ENCODE measurements at regions not wholly inside any gene's neighbourhood (a gene's known extent, or its start where the extent isn't known, plus 50 kb on each side); places are given as distances from the start of the nearest gene placed in this dataset.

- Histone ChIP-seq H3K4me1 (peaks cover 18 to 24% (median 20%) of the 10 kb centered on the region in 4 donors), H3K27ac (replicated peaks in 1 of 4) (peak overlapping the region; percentile 47 to 70 (median 60)), H3K4me3 (no peak overlapping the region), H3K9me3 (no peaks in the 10 kb centered on the region), H3K27me3 (no peaks in the 10 kb centered on the region), H3K36me3 (no peaks in the 10 kb centered on the region)
- peak in 1 of 2 donors; percentile 29 for TF ChIP-seq POLR2AphosphoS5 (IDR thresholded peaks at IDR 0.05)
- no peak for TF ChIP-seq EP300 (IDR thresholded peaks at IDR 0.05)
- 42% methylated on average over 4 of the region's 4 CpGs for WGBS
- intact Hi-C loops (cut with DNase I): no loop called here
- DNase-seq (ENCODE audit: extremely low spot score): no peak
Observed at GRCh38 chr15:35705884-35706585, 160.1 kb upstream of the DPH6 start.

GRCh38 chr15:35712956-35713355, 167.0 kb upstream of the DPH6 start:
- 83% methylated on average over 2 of the region's 2 CpGs for WGBS
- Histone ChIP-seq H3K27me3 (no peaks in the 10 kb centered on the region), H3K9me3 (no peaks in the 10 kb centered on the region), H3K36me3 (no peaks in the 10 kb centered on the region), H3K27ac (replicated peaks in 1 of 4) (no peak overlapping the region), H3K4me1 (no peaks in the 10 kb centered on the region), H3K4me3 (no peak overlapping the region)
- no peak for DNase-seq (ENCODE audit: extremely low spot score)
- TF ChIP-seq POLR2A (IDR thresholded peaks at IDR 0.05; ENCODE audit: low read depth) (no peak), CTCF (IDR thresholded peaks at IDR 0.05) (no peak), EP300 (IDR thresholded peaks at IDR 0.05) (no peak), POLR2AphosphoS5 (IDR thresholded peaks at IDR 0.05) (no peak)
- intact Hi-C loops (cut with DNase I): no loop called here

- no peak overlapping the region for H3K27ac ChIP-seq (replicated peaks in 1 of 4)
- H3K9me3 ChIP-seq: no peaks in the 10 kb centered on the region
- WGBS: 62% methylated on average over 2 of the region's 2 CpGs
- no peaks in the 10 kb centered on the region for H3K36me3 ChIP-seq
- no peaks in the 10 kb centered on the region for H3K4me1 ChIP-seq
- TF ChIP-seq EP300 (IDR thresholded peaks at IDR 0.05): no peak
- no peak for TF ChIP-seq POLR2A (IDR thresholded peaks at IDR 0.05; ENCODE audit: low read depth)
- TF ChIP-seq CTCF (IDR thresholded peaks at IDR 0.05): no peak
- TF ChIP-seq POLR2AphosphoS5 (IDR thresholded peaks at IDR 0.05): no peak
- H3K4me3 ChIP-seq: no peak overlapping the region
- no peaks in the 10 kb centered on the region for H3K27me3 ChIP-seq
- DNase-seq (ENCODE audit: extremely low spot score): no peak
- intact Hi-C loops (cut with DNase I): no loop called here
Observed at GRCh38 chr15:35713733-35714132, 167.8 kb upstream of the DPH6 start.

- no peaks in the 10 kb centered on the region for H3K27me3 ChIP-seq
- H3K36me3 ChIP-seq: no peaks in the 10 kb centered on the region
- 80% methylated on average over 4 of the region's 4 CpGs for WGBS
- no peak overlapping the region for H3K4me3 ChIP-seq
- H3K4me1 ChIP-seq: peaks cover 0 to 7% (median 3%) of the 10 kb centered on the region in 4 donors
- no peak overlapping the region for H3K27ac ChIP-seq (replicated peaks in 1 of 4)
- no peak for DNase-seq (ENCODE audit: extremely low spot score)
- TF ChIP-seq POLR2A (IDR thresholded peaks at IDR 0.05; ENCODE audit: low read depth): no peak
- TF ChIP-seq EP300 (IDR thresholded peaks at IDR 0.05): no peak
- no peak for TF ChIP-seq CTCF (IDR thresholded peaks at IDR 0.05)
- no peak for TF ChIP-seq POLR2AphosphoS5 (IDR thresholded peaks at IDR 0.05)
- intact Hi-C loops (cut with DNase I): no loop called here
- H3K9me3 ChIP-seq: no peaks in the 10 kb centered on the region
Observed at GRCh38 chr15:35717721-35718120, 171.8 kb upstream of the DPH6 start.

- WGBS: 57% methylated on average over 2 of the region's 2 CpGs
- no peak for DNase-seq (ENCODE audit: extremely low spot score)
- H3K4me1 ChIP-seq: peaks cover 0 to 7% (median 3%) of the 10 kb centered on the region in 4 donors
- H3K27ac ChIP-seq (replicated peaks in 1 of 4): no peak overlapping the region
- no peaks in the 10 kb centered on the region for H3K36me3 ChIP-seq
- no peak for TF ChIP-seq POLR2A (IDR thresholded peaks at IDR 0.05; ENCODE audit: low read depth)
- TF ChIP-seq EP300 (IDR thresholded peaks at IDR 0.05): no peak
- no peak for TF ChIP-seq POLR2AphosphoS5 (IDR thresholded peaks at IDR 0.05)
- TF ChIP-seq CTCF (IDR thresholded peaks at IDR 0.05): no peak
- H3K9me3 ChIP-seq: no peaks in the 10 kb centered on the region
- intact Hi-C loops (cut with DNase I): no loop called here
- H3K27me3 ChIP-seq: no peaks in the 10 kb centered on the region
- no peak overlapping the region for H3K4me3 ChIP-seq
Observed at GRCh38 chr15:35720019-35720418, 174.1 kb upstream of the DPH6 start.

All from esophagus muscularis mucosa (tissue), 4 donors.